GM12872 (cell line): ENCODE measurements at regions not wholly inside any gene's neighbourhood (a gene's known extent, or its start where the extent isn't known, plus 50 kb on each side); places are given as distances from the start of the nearest gene placed in this dataset.

Source experiments
- TF ChIP-seq, protein P1 (sequence below): IDR thresholded peaks from 3 replicates; pipeline ENCODE4 v1.5.1; 2011; ENCODE audit warnings: low read depth, mild to moderate bottlenecking, low read length, moderate library complexity; ENCODE audit not compliant: insufficient read depth

DNA sequence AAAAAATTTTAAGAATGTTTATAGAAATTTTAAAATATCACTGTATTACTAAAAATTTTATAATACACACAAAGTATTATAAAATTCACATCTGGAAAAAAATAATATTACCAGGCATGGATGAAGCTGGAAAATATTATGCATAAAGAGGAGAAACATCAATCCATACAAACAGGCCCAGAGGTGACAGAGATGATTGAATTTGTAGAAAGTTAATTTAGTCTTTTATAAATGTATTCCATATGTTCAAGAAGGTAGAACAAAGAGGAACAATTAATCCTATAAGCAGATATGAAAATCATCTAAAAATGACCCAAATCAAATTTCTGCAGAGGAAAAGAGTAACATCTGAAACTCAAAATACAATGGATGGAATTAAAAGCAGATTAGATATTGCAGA lies 605.2 kb upstream of the CELF4 start:
- TF ChIP-seq, protein P1, sequence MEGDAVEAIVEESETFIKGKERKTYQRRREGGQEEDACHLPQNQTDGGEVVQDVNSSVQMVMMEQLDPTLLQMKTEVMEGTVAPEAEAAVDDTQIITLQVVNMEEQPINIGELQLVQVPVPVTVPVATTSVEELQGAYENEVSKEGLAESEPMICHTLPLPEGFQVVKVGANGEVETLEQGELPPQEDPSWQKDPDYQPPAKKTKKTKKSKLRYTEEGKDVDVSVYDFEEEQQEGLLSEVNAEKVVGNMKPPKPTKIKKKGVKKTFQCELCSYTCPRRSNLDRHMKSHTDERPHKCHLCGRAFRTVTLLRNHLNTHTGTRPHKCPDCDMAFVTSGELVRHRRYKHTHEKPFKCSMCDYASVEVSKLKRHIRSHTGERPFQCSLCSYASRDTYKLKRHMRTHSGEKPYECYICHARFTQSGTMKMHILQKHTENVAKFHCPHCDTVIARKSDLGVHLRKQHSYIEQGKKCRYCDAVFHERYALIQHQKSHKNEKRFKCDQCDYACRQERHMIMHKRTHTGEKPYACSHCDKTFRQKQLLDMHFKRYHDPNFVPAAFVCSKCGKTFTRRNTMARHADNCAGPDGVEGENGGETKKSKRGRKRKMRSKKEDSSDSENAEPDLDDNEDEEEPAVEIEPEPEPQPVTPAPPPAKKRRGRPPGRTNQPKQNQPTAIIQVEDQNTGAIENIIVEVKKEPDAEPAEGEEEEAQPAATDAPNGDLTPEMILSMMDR: no peak

DNA sequence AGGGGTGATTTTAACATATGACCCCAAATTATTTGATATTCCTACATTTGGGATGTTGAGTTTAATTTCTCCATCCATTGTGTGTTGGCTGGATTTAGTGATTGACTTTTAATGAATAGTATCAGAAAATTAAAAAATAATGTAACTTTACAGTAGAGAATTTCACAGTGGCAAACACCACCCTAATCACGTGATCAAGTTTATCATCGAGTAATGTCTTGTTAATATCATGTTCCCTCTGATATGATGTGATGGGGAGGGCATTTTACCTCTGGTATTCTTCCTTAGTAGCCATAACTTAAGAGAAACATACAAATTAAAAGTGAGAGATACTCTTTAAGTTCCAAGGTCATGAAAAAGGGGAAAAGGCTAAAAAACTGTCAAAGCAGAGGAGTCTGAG lies 602.0 kb upstream of the CELF4 start:
- TF ChIP-seq, protein P1: no peak

DNA sequence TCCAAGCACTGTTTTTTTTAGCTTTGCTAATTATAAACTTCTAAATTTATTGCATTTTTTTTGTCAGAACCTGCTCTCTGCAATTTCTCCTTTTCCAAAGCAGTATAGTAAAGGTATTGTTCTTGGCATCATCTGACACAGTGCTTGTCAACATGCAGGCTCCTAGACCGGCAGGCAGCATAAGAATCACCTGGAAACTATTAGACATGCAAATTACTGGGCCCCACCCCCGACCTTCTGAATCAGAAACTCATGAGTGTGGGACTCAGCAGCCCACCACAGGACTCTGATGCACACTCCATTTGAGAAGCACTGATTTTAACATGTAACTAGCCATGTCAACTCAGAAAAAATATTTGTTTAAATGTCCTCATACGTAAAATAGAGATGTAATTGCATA lies 551.1 kb upstream of the CELF4 start:
- TF ChIP-seq, protein P1: no peak

DNA sequence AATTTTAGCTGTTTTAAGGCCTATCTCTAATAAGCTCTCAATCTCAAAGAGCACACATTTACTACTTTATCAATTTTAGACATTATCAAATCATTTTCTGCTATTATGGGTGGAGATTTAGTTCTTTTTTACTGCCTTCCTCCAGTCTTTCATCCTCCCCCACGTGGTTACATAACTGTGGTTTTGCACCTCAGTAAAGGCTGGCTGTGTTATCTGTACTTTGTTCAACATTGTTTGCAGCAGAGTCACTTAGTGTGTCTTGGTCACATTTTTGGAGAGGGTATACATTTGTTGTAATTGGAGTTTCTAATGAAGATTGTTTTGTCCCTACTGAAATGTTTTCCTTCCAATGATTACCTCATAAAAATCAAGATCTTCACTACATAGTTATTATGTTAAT lies 549.6 kb upstream of the CELF4 start:
- TF ChIP-seq, protein P1: no peak

DNA sequence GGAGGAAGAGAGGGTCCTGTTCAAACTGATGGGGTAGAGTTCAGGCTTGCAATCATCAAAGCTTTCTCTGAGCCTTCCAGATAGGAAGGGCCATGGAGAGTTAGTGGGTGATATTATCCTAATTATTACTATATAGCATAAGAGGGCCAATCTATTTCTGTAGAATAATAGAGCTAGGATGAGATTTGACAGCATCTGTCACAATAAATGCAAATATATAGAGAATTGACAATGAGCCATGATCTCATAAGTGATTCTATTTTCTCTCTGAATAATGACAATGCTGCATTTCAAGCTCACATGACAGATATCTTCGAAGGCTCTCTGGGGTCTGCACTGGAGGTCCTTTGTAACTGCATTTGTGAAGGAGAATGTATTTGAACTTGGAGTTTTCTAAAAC lies 521.9 kb upstream of the CELF4 start:
- TF ChIP-seq, protein P1: no peak

DNA sequence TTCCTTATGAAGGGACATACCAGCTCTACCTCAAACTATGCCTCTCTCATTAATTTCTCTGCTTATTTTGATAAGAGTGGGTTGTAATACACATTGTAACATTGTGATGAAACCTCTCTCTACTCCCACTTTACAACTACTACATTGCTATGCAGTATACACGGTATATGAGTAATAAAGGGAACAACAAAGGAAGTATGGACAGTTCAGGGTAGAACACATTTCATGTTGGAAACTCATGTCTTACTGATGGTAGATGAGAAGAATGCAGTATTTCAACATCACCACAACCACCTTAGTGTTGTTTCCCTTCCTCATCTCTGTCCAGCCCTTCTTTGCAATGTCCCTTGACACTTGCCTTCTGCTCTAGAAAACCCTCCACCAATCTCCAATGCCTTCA lies 515.9 kb upstream of the CELF4 start:
- TF ChIP-seq, protein P1: no peak

DNA sequence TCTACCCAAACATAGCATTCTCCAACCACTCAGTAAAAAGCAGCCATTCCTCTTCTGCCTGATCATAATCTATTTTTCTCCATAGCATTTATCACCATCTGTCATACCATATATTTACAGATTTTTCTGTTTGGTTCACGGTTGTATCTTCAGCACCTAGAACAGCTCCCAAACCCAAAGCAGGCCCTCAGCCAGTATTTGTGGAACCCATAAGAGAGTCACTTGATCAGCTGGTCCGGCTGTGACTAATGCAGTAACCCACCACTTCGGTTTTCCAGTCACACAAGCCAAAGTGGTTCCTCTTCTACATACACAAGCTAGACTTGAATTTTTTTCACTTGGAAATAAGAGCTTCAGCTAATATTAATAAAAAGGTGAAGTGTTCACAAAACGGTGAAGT lies 511.6 kb upstream of the CELF4 start:
- TF ChIP-seq, protein P1: no peak
